Trophoblast cell (in vitro differentiated cells and primary cell): ENCODE measurements at regions not wholly inside any gene's neighbourhood (a gene's known extent, or its start where the extent isn't known, plus 50 kb on each side); places are given as distances from the start of the nearest gene placed in this dataset.

Source experiments
- DNase-seq, 2 donors: peaks; one replicate each; pipeline ENCODE4 v3.0.0-alpha.2; 2016
- H2AFZ ChIP-seq: 2 replicates; pipeline ENCODE4 v1.6.1; 2013; ENCODE audit warnings: low read length, moderate library complexity, mild to moderate bottlenecking; ENCODE audit not compliant: insufficient read depth, poor library complexity
- H2AK5ac ChIP-seq: 2 replicates; pipeline ENCODE4 v1.6.1; 2013; ENCODE audit warnings: mild to moderate bottlenecking, low read length
- H2BK120ac ChIP-seq: 2 replicates; pipeline ENCODE4 v1.6.1; 2013; ENCODE audit warnings: low read length, mild to moderate bottlenecking, moderate library complexity; ENCODE audit not compliant: insufficient read depth, poor library complexity
- H2BK12ac ChIP-seq: 2 replicates; pipeline ENCODE4 v1.6.1; 2013; ENCODE audit warnings: mild to moderate bottlenecking, low read length, moderate library complexity
- H2BK5ac ChIP-seq: 2 replicates; pipeline ENCODE4 v1.6.1; 2013; ENCODE audit warnings: low read length, low read depth, moderate library complexity, mild to moderate bottlenecking; ENCODE audit not compliant: poor library complexity
- H3K14ac ChIP-seq: 2 replicates; pipeline ENCODE4 v1.6.1; 2013; ENCODE audit warnings: mild to moderate bottlenecking, low read length
- H3K18ac ChIP-seq: 2 replicates; pipeline ENCODE4 v1.6.1; 2013; ENCODE audit warnings: mild to moderate bottlenecking, low read length
- H3K23ac ChIP-seq: 2 replicates; pipeline ENCODE4 v1.6.1; 2013; ENCODE audit warnings: low read length
- H3K27ac ChIP-seq: 2 replicates; pipeline ENCODE4 v1.5.1; 2013; ENCODE audit warnings: low read depth, mild to moderate bottlenecking, inconsistent platforms, low read length, moderate library complexity
- H3K27me3 ChIP-seq: 2 replicates; pipeline ENCODE4 v1.6.1; 2013; ENCODE audit warnings: inconsistent platforms, mild to moderate bottlenecking, low read length, moderate library complexity; ENCODE audit not compliant: insufficient read depth
- H3K36me3 ChIP-seq, 2 experiments: 1 replicate in 1 of 2; 2 replicates in 1 of 2; pipeline ENCODE4 v1.6.1; 2013; ENCODE audit warnings: low read length in 2 of 2, mild to moderate bottlenecking in 2 of 2, moderate library complexity in 1 of 2; ENCODE audit not compliant: insufficient read depth in 2 of 2, control insufficient read depth in 1 of 2
- H3K4ac ChIP-seq: 2 replicates; pipeline ENCODE4 v1.6.1; 2013; ENCODE audit warnings: low read depth, mild to moderate bottlenecking, low read length, moderate library complexity
- H3K4me1 ChIP-seq, 2 experiments: 1 replicate in 1 of 2; 2 replicates in 1 of 2; pipeline ENCODE4 v1.6.1; 2013; ENCODE audit warnings: low read length in 2 of 2, mild to moderate bottlenecking in 2 of 2, moderate library complexity in 1 of 2; ENCODE audit not compliant: insufficient read depth in 2 of 2, control insufficient read depth in 1 of 2
- H3K4me2 ChIP-seq: 2 replicates; pipeline ENCODE4 v1.6.1; 2013; ENCODE audit warnings: inconsistent platforms, mild to moderate bottlenecking, low read length, moderate library complexity
- H3K4me3 ChIP-seq: 2 replicates; pipeline ENCODE4 v1.5.1; 2013; ENCODE audit warnings: mild to moderate bottlenecking, low read depth, low read length, inconsistent platforms
- H3K79me1 ChIP-seq: one replicate; pipeline ENCODE4 v1.6.1; 2013; ENCODE audit warnings: low read length
- H3K79me2 ChIP-seq: 2 replicates; pipeline ENCODE4 v1.6.1; 2013; ENCODE audit warnings: low read length, mild to moderate bottlenecking; ENCODE audit not compliant: control insufficient read depth, insufficient read depth, poor library complexity
- H3K9ac ChIP-seq: 2 replicates; pipeline ENCODE4 v1.6.1; 2013; ENCODE audit warnings: mild to moderate bottlenecking, low read length
- H3K9me3 ChIP-seq: 2 replicates; pipeline ENCODE4 v1.6.1; 2013; ENCODE audit warnings: low read depth, mild to moderate bottlenecking, control low read depth, inconsistent platforms, low read length; ENCODE audit not compliant: insufficient read depth
- H4K12ac ChIP-seq: 2 replicates; pipeline ENCODE4 v1.6.1; 2013; ENCODE audit warnings: low read depth, mild to moderate bottlenecking, low read length, moderate library complexity
- H4K8ac ChIP-seq: 2 replicates; pipeline ENCODE4 v1.6.1; 2013; ENCODE audit warnings: low read depth, mild to moderate bottlenecking, low read length, moderate library complexity
- H4K91ac ChIP-seq: one replicate; pipeline ENCODE4 v1.6.1; 2013; ENCODE audit warnings: low read depth, mild to moderate bottlenecking, low read length, moderate library complexity
- WGBS: extraction: QIAGEN DNeasy Blood & Tissue Kit; methylation state at CpG from one replicate; pipeline ENCODE4 v1.1.7; 2013; ENCODE audit warnings: missing lambda C conversion rate; ENCODE audit not compliant: insufficient read length, insufficient coverage; ENCODE audit errors: extremely low coverage; 5-methylcytosine and 5-hydroxymethylcytosine counted together

- Histone ChIP-seq H2AK5ac (peak overlapping the region; percentile 63), H3K4me1 (peaks cover 19 to 23% of the 10 kb centered on the region in 2 experiments), H3K14ac (peak overlapping the region; percentile 75), H2AFZ (no peak overlapping the region), H3K4ac (no peak overlapping the region), H3K4me2 (no peak overlapping the region), H4K8ac (peak overlapping the region; percentile 67), H3K79me2 (peaks cover 4% of the 10 kb centered on the region), H3K27me3 (no peaks in the 10 kb centered on the region), H3K23ac (no peak overlapping the region), H3K9ac (no peak overlapping the region), H3K18ac (peak overlapping the region; percentile 22), H3K9me3 (no peaks in the 10 kb centered on the region), H3K27ac (peak overlapping the region; percentile 73), H2BK5ac (peak overlapping the region; percentile 89), H3K79me1 (peaks cover 26% of the 10 kb centered on the region), H3K4me3 (no peak overlapping the region), H2BK12ac (peak overlapping the region; percentile 90), H4K12ac (no peak overlapping the region), H2BK120ac (peak overlapping the region; percentile 89), H4K91ac (peak overlapping the region; percentile 85), H3K36me3 (no peaks in the 10 kb centered on the region)
- DNase-seq: peak; percentile 90 to 91
- WGBS: no CpG with 5 or more reads among the region's 25 CpGs
Observed at GRCh38 chr11:129743112-129743815, 72.4 kb upstream of the TMEM45B start.

GRCh38 chr11:129747071-129747470 lies 68.6 kb upstream of the TMEM45B start:
- Histone ChIP-seq H3K4me1 (peaks cover 19 to 24% of the 10 kb centered on the region in 2 experiments), H2BK5ac (peak overlapping the region; percentile 86), H3K27ac (peak overlapping the region; percentile 77), H3K4me3 (no peak overlapping the region), H4K12ac (no peak overlapping the region), H3K9me3 (no peaks in the 10 kb centered on the region), H3K79me1 (peaks cover 22% of the 10 kb centered on the region), H3K27me3 (no peaks in the 10 kb centered on the region), H4K8ac (peak overlapping the region; percentile 64), H2BK120ac (peak overlapping the region; percentile 96), H2BK12ac (peak overlapping the region; percentile 98), H3K4me2 (no peak overlapping the region), H3K14ac (peak overlapping the region; percentile 84), H2AFZ (no peak overlapping the region), H4K91ac (peak overlapping the region; percentile 93), H3K79me2 (peaks cover 3% of the 10 kb centered on the region), H3K36me3 (no peaks in the 10 kb centered on the region), H3K9ac (no peak overlapping the region), H3K4ac (no peak overlapping the region), H3K18ac (peak overlapping the region; percentile 68), H2AK5ac (peak overlapping the region; percentile 88), H3K23ac (no peak overlapping the region)
- DNase-seq: no peak
- no CpG with 5 or more reads among the region's 6 CpGs for WGBS

GRCh38 chr11:129749141-129749540 lies 66.5 kb upstream of the TMEM45B start:
- Histone ChIP-seq H3K27me3 (no peaks in the 10 kb centered on the region), H3K18ac (no peak overlapping the region), H2BK12ac (no peak overlapping the region), H2AK5ac (no peak overlapping the region), H3K23ac (no peak overlapping the region), H3K4me3 (no peak overlapping the region), H2BK120ac (no peak overlapping the region), H3K79me1 (peaks cover 12% of the 10 kb centered on the region), H3K9me3 (no peaks in the 10 kb centered on the region), H4K8ac (no peak overlapping the region), H3K36me3 (no peaks in the 10 kb centered on the region), H3K9ac (no peak overlapping the region), H2BK5ac (no peak overlapping the region), H3K4ac (no peak overlapping the region), H2AFZ (no peak overlapping the region), H3K14ac (no peak overlapping the region), H3K27ac (no peak overlapping the region), H3K4me1 (peaks cover 9 to 15% of the 10 kb centered on the region in 2 experiments), H3K79me2 (peaks cover 3% of the 10 kb centered on the region), H4K91ac (no peak overlapping the region), H4K12ac (no peak overlapping the region), H3K4me2 (no peak overlapping the region)
- no peak for DNase-seq
- no CpG with 5 or more reads among the region's 5 CpGs for WGBS

DNA sequence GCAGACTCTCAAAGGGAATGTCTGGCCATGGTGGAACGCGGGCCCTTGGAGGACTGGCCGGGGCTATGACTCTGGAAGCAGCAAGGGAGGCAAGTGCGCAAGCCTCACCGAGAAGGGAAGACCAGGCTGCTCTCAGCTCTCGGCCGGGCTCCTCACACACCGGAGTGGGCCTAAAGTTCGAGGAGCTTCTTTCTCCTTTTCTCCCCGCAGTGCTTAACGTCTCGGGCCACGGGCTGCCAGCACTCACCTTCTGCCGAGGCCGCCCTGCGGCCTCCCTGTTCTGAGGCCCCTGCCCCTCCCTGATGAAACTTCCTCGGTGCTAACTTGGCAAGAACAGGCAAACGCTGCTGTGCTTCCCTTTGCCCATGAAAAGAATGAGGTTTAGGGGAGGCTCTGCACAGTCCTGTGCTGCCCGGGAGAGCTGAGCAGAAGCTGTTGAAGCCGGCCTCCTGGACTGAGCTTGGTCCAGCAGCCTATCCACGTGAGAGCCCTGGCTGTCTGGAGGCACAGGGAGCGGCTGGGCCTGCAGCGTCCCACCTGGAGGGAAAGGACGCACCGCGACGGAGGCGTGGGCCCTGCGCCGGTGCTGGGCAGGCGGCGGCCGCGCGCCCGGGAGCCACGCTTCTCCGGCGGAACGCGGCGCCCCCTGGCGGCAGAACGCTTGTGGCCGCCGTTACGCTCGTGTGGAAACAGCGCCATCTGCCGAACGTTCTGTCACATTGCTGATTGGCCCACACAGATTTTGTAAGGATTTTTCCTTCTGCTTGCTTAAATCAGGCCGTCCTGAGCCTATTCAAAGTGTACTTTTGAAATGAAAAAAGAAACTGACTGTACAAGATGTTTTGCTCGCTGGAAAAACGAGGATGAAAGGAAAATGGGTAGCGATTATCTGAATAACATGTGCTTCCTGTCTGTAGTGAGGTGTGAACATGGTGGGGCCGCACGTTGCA lies 65.0 kb upstream of the TMEM45B start:
- Histone ChIP-seq H3K9me3 (no peaks in the 10 kb centered on the region), H3K4me3 (no peak overlapping the region), H4K91ac (peak overlapping the region; percentile 0), H3K9ac (no peak overlapping the region), H3K23ac (no peak overlapping the region), H2BK12ac (no peak overlapping the region), H3K36me3 (no peaks in the 10 kb centered on the region), H2AK5ac (no peak overlapping the region), H3K4me2 (peak overlapping the region; percentile 13), H3K4ac (no peak overlapping the region), H4K12ac (no peak overlapping the region), H3K18ac (no peak overlapping the region), H3K27ac (no peak overlapping the region), H2BK5ac (no peak overlapping the region), H3K27me3 (no peaks in the 10 kb centered on the region), H3K79me1 (peaks cover 12% of the 10 kb centered on the region), H2AFZ (peak overlapping the region; percentile 9), H3K4me1 (peaks cover 6 to 12% of the 10 kb centered on the region in 2 experiments), H4K8ac (peak overlapping the region; percentile 0), H2BK120ac (peak overlapping the region; percentile 1), H3K79me2 (peaks cover 3% of the 10 kb centered on the region), H3K14ac (no peak overlapping the region)
- no CpG with 5 or more reads among the region's 57 CpGs for WGBS
- peak; percentile 70 to 89 for DNase-seq
